ENCODE measurements at regions not wholly inside any gene's neighbourhood (a gene's known extent, or its start where the extent isn't known, plus 50 kb on each side); places are given as distances from the start of the nearest gene placed in this dataset.

DNA sequence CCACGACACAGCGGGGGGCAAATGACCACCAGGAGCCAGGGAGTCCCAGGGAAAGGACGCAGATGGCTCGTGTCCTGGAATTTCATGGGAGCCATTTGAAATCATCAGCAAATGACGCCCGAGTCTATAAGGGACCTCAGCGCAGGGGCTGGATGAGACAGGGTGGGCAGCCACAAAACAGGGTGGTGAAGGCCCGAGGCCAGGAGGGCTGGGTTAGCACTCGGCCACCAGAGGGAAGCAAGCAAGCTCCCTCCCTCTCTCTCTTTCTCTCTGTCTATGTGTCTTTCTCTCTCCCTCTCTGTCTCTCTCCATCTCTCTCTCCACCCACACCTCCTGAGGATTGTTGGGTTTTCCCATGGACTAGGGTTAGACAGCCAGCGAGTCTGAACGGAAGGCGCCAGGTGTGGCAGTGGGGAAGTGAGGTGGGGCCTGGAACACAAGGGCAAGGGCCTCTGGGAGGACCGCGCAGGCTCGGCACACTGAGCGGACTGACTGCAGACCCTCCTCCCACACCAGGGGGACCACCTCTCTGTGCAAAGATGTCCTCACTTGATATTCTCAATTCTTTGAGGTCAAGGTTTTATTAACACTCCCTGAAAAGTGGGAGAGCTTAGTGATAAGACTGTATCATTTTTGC, 73.8 kb upstream of the TMPRSS2 start (continued):
- TF ChIP-seq MAFK (IDR thresholded peaks at IDR 0.05; ENCODE audit: low read depth, low read length), result no peak
- TF ChIP-seq KDM5A (IDR thresholded peaks at IDR 0.05; ENCODE audit: low read length), result no peak
- no peak for TF ChIP-seq BACH1 (IDR thresholded peaks at IDR 0.05; ENCODE audit: low read length)
- no peak for TF ChIP-seq HDAC2 (IDR thresholded peaks at IDR 0.05; ENCODE audit: borderline replicate concordance in 1 of 2, low read depth in 2 of 2, low read length in 2 of 2)
- TF ChIP-seq HDAC6 (IDR thresholded peaks at IDR 0.05; ENCODE audit: low read depth, low read length), result no peak
- no peak for TF ChIP-seq CHD2 (IDR thresholded peaks at IDR 0.05; ENCODE audit: low read length)
- TF ChIP-seq, protein P1, sequence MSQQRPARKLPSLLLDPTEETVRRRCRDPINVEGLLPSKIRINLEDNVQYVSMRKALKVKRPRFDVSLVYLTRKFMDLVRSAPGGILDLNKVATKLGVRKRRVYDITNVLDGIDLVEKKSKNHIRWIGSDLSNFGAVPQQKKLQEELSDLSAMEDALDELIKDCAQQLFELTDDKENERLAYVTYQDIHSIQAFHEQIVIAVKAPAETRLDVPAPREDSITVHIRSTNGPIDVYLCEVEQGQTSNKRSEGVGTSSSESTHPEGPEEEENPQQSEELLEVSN (IDR thresholded peaks at IDR 0.05), result no peak

All from H1 (cell line).